Stomach smooth muscle (tissue), 2 donors: ENCODE measurements at regions not wholly inside any gene's neighbourhood (a gene's known extent, or its start where the extent isn't known, plus 50 kb on each side); places are given as distances from the start of the nearest gene placed in this dataset.
"Not testable (repeated sequence)": the region's sequence is repeated elsewhere in the genome, so short reads cannot be mapped to it uniquely, and the experiment has no call there.

Experiments used
- H3K27ac ChIP-seq: one replicate; pipeline ENCODE4 v1.7.0; 2013; ENCODE audit warnings: mild to moderate bottlenecking, low read length, inconsistent platforms
- H3K27me3 ChIP-seq, 2 donors: one replicate each; pipeline ENCODE4 v1.7.0; 2013; ENCODE audit warnings: low read length in 2 of 2; ENCODE audit not compliant: insufficient read depth in 2 of 2, control insufficient read depth in 1 of 2
- H3K36me3 ChIP-seq, 2 donors: one replicate each; pipeline ENCODE4 v1.7.0; 2013; ENCODE audit warnings: low read length in 2 of 2; ENCODE audit not compliant: control insufficient read depth in 2 of 2, insufficient read depth in 2 of 2
- H3K4me1 ChIP-seq: one replicate; pipeline ENCODE4 v1.7.0; 2013; ENCODE audit warnings: low read length; ENCODE audit not compliant: control insufficient read depth, insufficient read depth
- H3K4me3 ChIP-seq, 2 donors: one replicate each; pipeline ENCODE4 v1.7.0; 2013; ENCODE audit warnings: low read length in 2 of 2
- H3K9ac ChIP-seq, 2 donors: one replicate each; pipeline ENCODE4 v1.7.0; 2013; ENCODE audit warnings: low read length in 2 of 2, mild to moderate bottlenecking in 1 of 2
- H3K9me3 ChIP-seq, 2 donors: one replicate each; pipeline ENCODE4 v1.7.0; 2013; ENCODE audit warnings: low read length in 2 of 2; ENCODE audit not compliant: control insufficient read depth in 2 of 2
- donor health status: healthy.
- donor health status: Pancreatic carcinoma.

- H3K27ac ChIP-seq, result no peak overlapping the region
- H3K4me3 ChIP-seq, result no peak overlapping the region
- H3K9ac ChIP-seq, result no peak overlapping the region
- H3K27me3 ChIP-seq, result no peaks in the 10 kb centered on the region
- H3K9me3 ChIP-seq, result no peaks in the 10 kb centered on the region
- no peaks in the 10 kb centered on the region for H3K36me3 ChIP-seq
- H3K4me1 ChIP-seq, result no peaks in the 10 kb centered on the region
Observed at GRCh38 chr21:28492127-28492526, 500.6 kb downstream of the LTN1 start.

DNA sequence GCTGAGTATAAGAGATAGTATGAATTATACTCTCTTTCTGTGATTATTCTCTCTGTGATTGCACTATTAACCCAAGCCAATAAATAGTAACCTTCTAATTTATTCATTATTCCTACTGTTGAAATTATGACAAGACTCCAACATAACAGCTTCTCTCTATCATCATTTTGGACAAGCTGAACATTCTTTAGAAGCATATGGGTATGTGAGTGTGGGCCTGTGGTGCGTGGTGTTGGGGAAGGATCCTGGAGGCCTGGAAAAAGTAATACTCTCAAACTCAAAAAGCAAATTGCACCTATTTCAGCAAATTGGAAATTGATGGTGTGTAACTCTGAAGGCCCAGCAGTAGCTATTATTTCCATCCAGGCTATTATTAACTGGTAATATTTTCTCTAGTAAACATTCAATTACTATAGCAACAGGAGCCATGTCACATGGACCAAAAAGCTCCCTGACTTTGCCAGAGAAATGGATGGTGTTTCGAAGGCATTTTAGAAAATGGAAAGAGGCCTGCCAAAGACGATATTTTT lies 502.8 kb downstream of the LTN1 start:
- no peak overlapping the region for H3K27ac ChIP-seq
- H3K27me3 ChIP-seq, result no peaks in the 10 kb centered on the region
- no peaks in the 10 kb centered on the region for H3K9me3 ChIP-seq
- H3K9ac ChIP-seq, result no peak overlapping the region
- no peaks in the 10 kb centered on the region for H3K36me3 ChIP-seq
- no peaks in the 10 kb centered on the region for H3K4me1 ChIP-seq
- H3K4me3 ChIP-seq, result no peak overlapping the region

DNA sequence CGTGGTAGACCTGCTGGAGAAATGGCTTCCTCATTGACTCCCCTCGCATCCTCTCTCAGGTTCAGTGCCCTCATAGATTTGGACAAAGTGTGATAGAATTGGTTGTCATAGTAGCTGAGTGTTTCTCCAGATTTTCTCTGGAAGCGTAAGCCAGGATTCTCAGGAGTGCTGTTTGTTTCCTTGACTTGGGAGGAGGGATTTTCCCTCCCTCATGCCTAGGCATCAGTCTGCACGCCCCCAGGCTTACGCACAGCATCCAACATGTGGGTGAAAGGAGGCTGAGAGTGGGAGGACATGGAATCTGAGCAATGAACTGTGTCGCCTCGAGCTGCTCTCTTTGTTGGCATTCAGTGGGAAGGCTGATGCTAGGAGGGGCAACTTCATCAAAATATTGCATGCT lies 503.5 kb downstream of the LTN1 start:
- no peak overlapping the region for H3K27ac ChIP-seq

DNA sequence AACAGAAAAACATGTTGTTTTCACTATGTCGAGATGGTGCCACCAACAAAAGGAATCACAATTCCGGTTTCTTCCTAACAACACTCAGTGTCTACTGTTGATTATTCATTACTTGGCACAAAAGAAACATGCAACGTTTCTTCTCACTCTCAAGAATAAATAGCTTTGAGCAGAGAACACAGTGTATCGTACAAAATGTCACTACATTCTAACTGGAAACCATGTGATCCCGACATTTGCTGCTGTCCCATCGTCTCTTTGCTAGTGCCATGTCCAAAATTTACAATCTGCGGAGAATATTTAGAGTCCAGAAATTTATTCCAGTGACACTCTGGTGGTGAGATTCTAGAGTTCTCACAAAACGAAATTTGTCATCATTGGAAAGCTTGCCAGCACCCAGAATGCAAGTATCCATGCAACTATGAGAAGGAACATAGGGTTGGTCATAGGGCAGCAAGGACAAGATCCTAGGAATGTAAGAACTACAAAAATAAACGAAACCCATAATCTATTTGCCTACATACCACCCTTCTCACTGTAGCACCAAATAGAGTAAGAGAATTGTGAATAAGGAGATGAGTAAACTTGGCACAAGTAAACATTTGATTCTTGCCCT lies 505.1 kb downstream of the LTN1 start:
- H3K4me3 ChIP-seq, result no peak overlapping the region
- H3K27ac ChIP-seq, result no peak overlapping the region
- H3K4me1 ChIP-seq, result no peaks in the 10 kb centered on the region
- no peaks in the 10 kb centered on the region for H3K9me3 ChIP-seq
- H3K36me3 ChIP-seq, result no peaks in the 10 kb centered on the region
- no peak overlapping the region for H3K9ac ChIP-seq
- no peaks in the 10 kb centered on the region for H3K27me3 ChIP-seq

More for the DNA sequence above, 503.5 kb downstream of the LTN1 start:
- Histone ChIP-seq H3K4me1 (no peaks in the 10 kb centered on the region), H3K27me3 (no peaks in the 10 kb centered on the region), H3K4me3 (no peak overlapping the region), H3K36me3 (no peaks in the 10 kb centered on the region), H3K9ac (no peak overlapping the region), H3K9me3 (no peaks in the 10 kb centered on the region)

DNA sequence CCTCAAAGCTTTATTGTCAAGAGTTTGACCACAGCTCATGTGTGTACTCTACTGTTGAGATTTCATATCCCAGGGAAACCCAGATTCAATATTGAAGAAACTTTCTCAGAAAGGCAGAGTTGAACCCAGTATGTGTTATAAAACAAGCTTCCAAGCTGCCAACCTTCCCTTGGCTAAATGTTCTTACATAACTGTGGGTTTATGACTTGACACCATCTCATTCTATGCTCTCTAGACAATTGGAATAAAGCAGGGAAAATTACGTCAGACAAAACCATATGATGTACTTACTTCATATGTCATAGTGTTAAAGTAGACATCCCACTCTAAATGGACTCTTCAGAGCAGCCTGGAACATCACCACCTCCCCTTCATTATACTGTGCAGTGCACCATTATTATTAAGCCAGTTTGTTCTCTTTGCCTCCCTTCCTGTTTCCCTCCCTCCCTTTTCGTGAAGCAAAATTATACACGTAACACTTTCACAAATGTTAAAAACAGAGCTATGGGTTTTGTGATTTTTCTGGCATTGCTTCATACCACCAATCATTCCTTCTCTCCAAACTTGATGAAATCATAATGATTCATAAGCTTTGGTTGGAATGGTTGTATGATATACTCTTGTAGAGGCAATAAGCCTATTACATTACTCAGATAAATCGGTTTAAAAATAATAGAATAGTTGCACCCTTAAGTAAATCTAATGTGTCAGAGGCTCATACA lies 507.2 kb downstream of the LTN1 start:
- H3K27ac ChIP-seq, result no peak overlapping the region
- no peaks in the 10 kb centered on the region for H3K36me3 ChIP-seq
- no peaks in the 10 kb centered on the region for H3K9me3 ChIP-seq
- H3K4me1 ChIP-seq, result no peaks in the 10 kb centered on the region
- H3K27me3 ChIP-seq, result no peaks in the 10 kb centered on the region
- no peak overlapping the region for H3K4me3 ChIP-seq
- H3K9ac ChIP-seq, result no peak overlapping the region

DNA sequence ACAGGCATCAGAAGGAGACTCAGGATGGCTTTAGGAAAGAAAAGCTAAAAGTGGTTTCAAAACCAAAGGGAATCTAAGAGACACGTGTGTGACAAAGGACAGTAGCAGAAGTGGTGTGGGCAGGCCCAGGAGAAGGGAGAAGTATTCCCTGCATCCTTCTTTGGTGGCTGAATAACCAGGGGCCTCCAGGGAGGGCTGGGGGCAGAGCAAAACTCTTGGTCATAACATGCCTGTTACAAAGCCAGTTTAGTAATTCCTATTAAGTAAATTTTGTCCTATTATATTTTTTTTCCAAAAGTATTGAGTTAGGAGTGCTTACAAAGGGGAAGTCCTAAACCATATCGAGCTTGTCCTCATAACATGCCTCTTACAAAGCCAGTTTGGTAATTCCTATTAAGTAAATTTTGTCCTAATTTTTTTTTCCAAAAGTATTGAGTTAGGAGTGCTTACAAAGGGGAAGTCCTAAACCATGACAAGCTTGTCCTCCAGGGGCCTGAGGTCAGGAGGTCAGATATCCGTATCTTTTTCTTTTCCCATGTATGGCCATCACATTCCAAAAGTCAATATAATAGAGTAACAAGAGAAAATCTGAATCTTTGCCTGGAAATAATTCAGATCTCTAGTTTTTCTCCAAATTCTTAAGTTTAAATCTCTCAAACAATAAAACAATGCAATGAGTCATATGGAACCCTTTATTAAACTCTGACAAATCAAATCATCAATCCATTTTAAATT lies 509.2 kb downstream of the LTN1 start:
- no peak overlapping the region for H3K4me3 ChIP-seq
- H3K4me1 ChIP-seq, result no peaks in the 10 kb centered on the region
- no peaks in the 10 kb centered on the region for H3K36me3 ChIP-seq
- H3K27ac ChIP-seq, result no peak overlapping the region
- no peak overlapping the region for H3K9ac ChIP-seq
- H3K27me3 ChIP-seq, result no peaks in the 10 kb centered on the region
- no peaks in the 10 kb centered on the region for H3K9me3 ChIP-seq

- no peaks in the 10 kb centered on the region for H3K4me1 ChIP-seq
- H3K27me3 ChIP-seq, result no peaks in the 10 kb centered on the region
- H3K36me3 ChIP-seq, result no peaks in the 10 kb centered on the region
- H3K9ac ChIP-seq, result no peak overlapping the region
- no peak overlapping the region for H3K27ac ChIP-seq
- H3K4me3 ChIP-seq, result no peak overlapping the region
- no peaks in the 10 kb centered on the region for H3K9me3 ChIP-seq
Observed at GRCh38 chr21:28482657-28483056, 510.0 kb downstream of the LTN1 start.

DNA sequence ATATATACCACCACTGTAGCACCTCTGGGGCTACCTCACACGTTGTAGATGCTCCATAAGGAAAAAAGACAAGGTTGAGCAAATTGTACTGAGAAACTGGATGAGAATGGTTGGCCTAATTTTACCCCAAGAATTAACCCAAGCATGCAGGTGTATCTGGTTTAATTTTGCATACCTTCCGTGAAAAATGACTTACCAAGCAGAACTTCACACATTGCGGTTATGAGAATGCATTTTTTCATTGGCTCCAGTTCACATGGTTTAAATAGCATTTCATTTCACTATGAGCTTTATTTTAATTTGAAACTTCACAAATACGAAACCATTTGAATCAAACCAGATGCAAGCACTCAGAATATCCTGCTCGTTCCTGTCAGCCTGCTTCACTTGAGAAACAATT lies 512.2 kb downstream of the LTN1 start:
- no peaks in the 10 kb centered on the region for H3K4me1 ChIP-seq

GRCh38 chr21:28473530-28474220 lies 519.0 kb downstream of the LTN1 start:
- H3K4me3 ChIP-seq, result no peak overlapping the region
- H3K9ac ChIP-seq, result no peak overlapping the region
- no peaks in the 10 kb centered on the region for H3K4me1 ChIP-seq
- H3K36me3 ChIP-seq, result no peaks in the 10 kb centered on the region
- H3K9me3 ChIP-seq, result no peaks in the 10 kb centered on the region
- H3K27me3 ChIP-seq, result no peaks in the 10 kb centered on the region
- no peak overlapping the region for H3K27ac ChIP-seq

More for the DNA sequence above, 512.2 kb downstream of the LTN1 start:
- no peaks in the 10 kb centered on the region for H3K27me3 ChIP-seq
- no peak overlapping the region for H3K4me3 ChIP-seq
- H3K36me3 ChIP-seq, result no peaks in the 10 kb centered on the region
- no peak overlapping the region for H3K27ac ChIP-seq
- no peak overlapping the region for H3K9ac ChIP-seq
- no peaks in the 10 kb centered on the region for H3K9me3 ChIP-seq

GRCh38 chr21:28472543-28472942 lies 520.1 kb downstream of the LTN1 start:
- not testable (repeated sequence) for H3K9me3 ChIP-seq, H3K9ac ChIP-seq, H3K4me1 ChIP-seq, H3K4me3 ChIP-seq, H3K27ac ChIP-seq, H3K27me3 ChIP-seq, H3K36me3 ChIP-seq
